ENCODE measurements at regions not wholly inside any gene's neighbourhood (a gene's known extent, or its start where the extent isn't known, plus 50 kb on each side); places are given as distances from the start of the nearest gene placed in this dataset.
A peak's percentile ranks its signal among the peaks of the same experiment; 100 is the strongest.

GRCh38 chr20:11356061-11356460 is 561.6 kb upstream of the BTBD3 start:
- intact Hi-C loops (cut with DNase I), result no loop called here
- DNase-seq, result no peak

- intact Hi-C loops (cut with DNase I), result no loop called here
- no peak for DNase-seq
Observed at GRCh38 chr20:11362450-11362849, 555.2 kb upstream of the BTBD3 start.

- no peak for DNase-seq
- intact Hi-C loops (cut with DNase I), result no loop called here
Observed at GRCh38 chr20:11364736-11365135, 553.0 kb upstream of the BTBD3 start.

- intact Hi-C loops (cut with DNase I), result no loop called here
- DNase-seq, result no peak
Observed at GRCh38 chr20:11366660-11367059, 551.0 kb upstream of the BTBD3 start.

- no peak for DNase-seq
- intact Hi-C loops (cut with DNase I), result no loop called here
Observed at GRCh38 chr20:11368499-11368898, 549.2 kb upstream of the BTBD3 start.

GRCh38 chr20:11368965-11369711 is 548.6 kb upstream of the BTBD3 start:
- no peak for DNase-seq
- intact Hi-C loops (cut with DNase I), result no loop called here

GRCh38 chr20:11371831-11372230 is 545.9 kb upstream of the BTBD3 start:
- no peak for DNase-seq
- intact Hi-C loops (cut with DNase I), result no loop called here

- DNase-seq, result peak in 30 of 42 donors; percentile 4 to 64 (median 36)
- intact Hi-C loops (cut with DNase I), result no loop called here
Observed at GRCh38 chr20:11372876-11373790, 544.6 kb upstream of the BTBD3 start.

GRCh38 chr20:11375335-11375734 is 542.4 kb upstream of the BTBD3 start:
- peak in 7 of 42 donors; percentile 13 to 55 (median 27) for DNase-seq

GRCh38 chr20:11375966-11376365 is 541.7 kb upstream of the BTBD3 start:
- DNase-seq, result no peak
- intact Hi-C loops (cut with DNase I), result no loop called here

More at GRCh38 chr20:11375335-11375734, 542.4 kb upstream of the BTBD3 start:
- intact Hi-C loops (cut with DNase I), result no loop called here

- intact Hi-C loops (cut with DNase I), result no loop called here
- no peak for DNase-seq
Observed at GRCh38 chr20:11376420-11376819, 541.3 kb upstream of the BTBD3 start.

GRCh38 chr20:11376998-11377397 is 540.7 kb upstream of the BTBD3 start:
- DNase-seq, result no peak

GRCh38 chr20:11377761-11378160 is 539.9 kb upstream of the BTBD3 start:
- intact Hi-C loops (cut with DNase I), result no loop called here
- DNase-seq, result no peak

More at GRCh38 chr20:11376998-11377397, 540.7 kb upstream of the BTBD3 start:
- intact Hi-C loops (cut with DNase I), result no loop called here

- DNase-seq, result no peak
- intact Hi-C loops (cut with DNase I), result no loop called here
Observed at GRCh38 chr20:11378252-11378651, 539.4 kb upstream of the BTBD3 start.

- intact Hi-C loops (cut with DNase I), result no loop called here
Observed at GRCh38 chr20:11379257-11380011, 538.3 kb upstream of the BTBD3 start.

GRCh38 chr20:11380283-11380682 is 537.4 kb upstream of the BTBD3 start:
- DNase-seq, result no peak
- intact Hi-C loops (cut with DNase I), result no loop called here

More at GRCh38 chr20:11379257-11380011, 538.3 kb upstream of the BTBD3 start:
- no peak for DNase-seq

GRCh38 chr20:11387189-11387754 is 530.4 kb upstream of the BTBD3 start:
- DNase-seq, result no peak
- intact Hi-C loops (cut with DNase I), result no loop called here

- intact Hi-C loops (cut with DNase I), result no loop called here
- no peak for DNase-seq
Observed at GRCh38 chr20:11389186-11389585, 528.5 kb upstream of the BTBD3 start.

GRCh38 chr20:11391591-11391990 is 526.1 kb upstream of the BTBD3 start:
- intact Hi-C loops (cut with DNase I), result no loop called here
- DNase-seq, result no peak
